ENCODE measurements at regions not wholly inside any gene's neighbourhood (a gene's known extent, or its start where the extent isn't known, plus 50 kb on each side); places are given as distances from the start of the nearest gene placed in this dataset.

GRCh38 chr3:31232055-31233025, 300.4 kb upstream of the STT3B start:
- DNase-seq = no peak

- DNase-seq = no peak
Measured at GRCh38 chr3:31234145-31234544, 298.6 kb upstream of the STT3B start.

- DNase-seq = no peak
Measured at GRCh38 chr3:31235062-31235700, 297.5 kb upstream of the STT3B start.

- DNase-seq = no peak
Measured at GRCh38 chr3:31237887-31238286, 294.8 kb upstream of the STT3B start.

- DNase-seq = no peak
Measured at GRCh38 chr3:31240013-31240412, 292.7 kb upstream of the STT3B start.

GRCh38 chr3:31240466-31240865, 292.3 kb upstream of the STT3B start:
- no peak for DNase-seq

GRCh38 chr3:31240874-31241273, 291.9 kb upstream of the STT3B start:
- DNase-seq = no peak

GRCh38 chr3:31241533-31241932, 291.2 kb upstream of the STT3B start:
- DNase-seq = no peak

- DNase-seq = no peak
Measured at GRCh38 chr3:31242026-31242960, 290.4 kb upstream of the STT3B start.

GRCh38 chr3:31244929-31245817, 287.6 kb upstream of the STT3B start:
- DNase-seq = no peak

GRCh38 chr3:31246293-31247062, 286.2 kb upstream of the STT3B start:
- no peak for DNase-seq

- no peak for DNase-seq
Measured at GRCh38 chr3:31247063-31247447, 285.7 kb upstream of the STT3B start.

- no peak for DNase-seq
Measured at GRCh38 chr3:31247850-31248562, 284.7 kb upstream of the STT3B start.

GRCh38 chr3:31248563-31248992, 284.1 kb upstream of the STT3B start:
- no peak for DNase-seq

- DNase-seq = no peak
Measured at GRCh38 chr3:31249545-31249944, 283.2 kb upstream of the STT3B start.

- DNase-seq = no peak
Measured at GRCh38 chr3:31250116-31250777, 282.5 kb upstream of the STT3B start.

GRCh38 chr3:31251083-31251482, 281.6 kb upstream of the STT3B start:
- no peak for DNase-seq

- no peak for DNase-seq
Measured at GRCh38 chr3:31252216-31253185, 280.2 kb upstream of the STT3B start.

GRCh38 chr3:31253782-31254181, 278.9 kb upstream of the STT3B start:
- no peak for DNase-seq
